GM13977 (cell line): ENCODE measurements at regions not wholly inside any gene's neighbourhood (a gene's known extent, or its start where the extent isn't known, plus 50 kb on each side); places are given as distances from the start of the nearest gene placed in this dataset.

Experiments used
- DNase-seq: peaks from one replicate; pipeline ENCODE4 v3.0.0; 2012; ENCODE audit warnings: low spot score
- CTCF ChIP-seq: IDR thresholded peaks from 2 replicates; pipeline ENCODE4 v1.5.1; 2012; ENCODE audit warnings: mild to moderate bottlenecking, control low read depth; ENCODE audit not compliant: insufficient read depth; ENCODE audit errors: extremely low read depth, missing control alignments
- in situ Hi-C: fragments of 300-500 bp; cut with MboI; formaldehyde crosslinking; loops from one replicate; pipeline ENCODE4 v1.12.0; 2022; ENCODE audit warnings: low sequenced_read_pairs, low pct_unique_long_range_greater_than_20kb, mixed read lengths, inconsistent platforms; ENCODE audit not compliant: unreplicated experiment

GRCh38 chr14:53855127-53855526 is 101.5 kb downstream of the BMP4 start:
- in situ Hi-C loops = no loop called here
- DNase-seq = no peak
- no peak for TF ChIP-seq CTCF

- TF ChIP-seq CTCF = no peak
- in situ Hi-C loops = no loop called here
- DNase-seq = no peak
Measured at GRCh38 chr14:53851394-53852090, 105.1 kb downstream of the BMP4 start.

- in situ Hi-C loops = no loop called here
- DNase-seq = no peak
- no peak for TF ChIP-seq CTCF
Measured at GRCh38 chr14:53850714-53851296, 105.8 kb downstream of the BMP4 start.

DNA sequence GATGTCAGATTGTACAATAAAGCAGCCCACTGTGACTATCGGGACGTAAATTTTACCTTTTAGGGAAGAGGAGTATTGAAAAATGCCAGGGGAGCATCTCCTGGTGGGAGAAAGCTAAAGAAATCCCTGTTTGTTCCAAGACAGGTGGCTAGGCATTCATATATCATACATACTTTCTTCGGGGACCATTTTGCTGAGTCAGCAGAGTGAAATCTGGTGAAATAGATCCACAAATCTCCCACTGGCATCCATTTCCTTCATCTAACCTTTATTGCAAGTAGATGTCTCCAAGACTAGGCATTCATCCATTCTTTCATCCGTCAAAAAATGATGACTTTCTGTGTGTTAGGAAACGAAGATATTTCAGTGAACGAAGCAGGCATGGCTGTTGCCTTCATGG is 107.1 kb downstream of the BMP4 start:
- TF ChIP-seq CTCF = no peak
- in situ Hi-C loops = no loop called here
- no peak for DNase-seq

- in situ Hi-C loops = no loop called here
- DNase-seq = no peak
Measured at GRCh38 chr14:53848854-53849253, 107.8 kb downstream of the BMP4 start.

GRCh38 chr14:53847881-53848280 is 108.7 kb downstream of the BMP4 start:
- no peak for DNase-seq
- no peak for TF ChIP-seq CTCF
- in situ Hi-C loops = no loop called here

More at GRCh38 chr14:53848854-53849253, 107.8 kb downstream of the BMP4 start:
- TF ChIP-seq CTCF = no peak
